NCI-H748 treated with DMSO at 0.1 percent for 48 hours (cell line): ENCODE measurements at regions not wholly inside any gene's neighbourhood (a gene's known extent, or its start where the extent isn't known, plus 50 kb on each side); places are given as distances from the start of the nearest gene placed in this dataset.
"Not testable (repeated sequence)": the region's sequence is repeated elsewhere in the genome, so short reads cannot be mapped to it uniquely, and the experiment has no call there.

ENCODE experiments used
- DNase-seq: peaks from one replicate; lab custom pipeline; 2025; lab: John Stamatoyannopoulos, UW

DNA sequence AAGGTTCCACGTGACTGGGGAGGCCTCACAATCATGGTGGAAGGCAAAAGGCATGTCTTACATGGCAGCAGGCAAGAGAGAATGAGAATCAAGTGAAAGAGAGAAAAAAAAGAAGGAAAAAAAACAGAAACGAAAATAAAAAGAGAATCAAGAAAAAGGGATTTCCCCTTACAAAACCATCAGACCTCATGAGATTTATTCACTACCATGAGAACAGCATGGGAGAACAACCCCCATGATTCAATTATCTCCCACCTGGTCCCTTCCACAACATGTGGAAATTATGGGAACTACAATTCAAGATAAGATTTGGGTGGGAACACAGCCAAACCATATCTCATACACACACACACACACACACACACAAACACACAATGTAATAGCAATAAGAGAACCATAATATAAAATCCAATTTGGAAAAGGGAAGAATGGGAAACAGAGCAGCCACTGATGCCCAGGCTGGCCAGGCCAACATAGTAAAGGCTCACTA is 90.6 kb upstream of the C1QTNF7 start:
- DNase-seq, result not testable (repeated sequence)

DNA sequence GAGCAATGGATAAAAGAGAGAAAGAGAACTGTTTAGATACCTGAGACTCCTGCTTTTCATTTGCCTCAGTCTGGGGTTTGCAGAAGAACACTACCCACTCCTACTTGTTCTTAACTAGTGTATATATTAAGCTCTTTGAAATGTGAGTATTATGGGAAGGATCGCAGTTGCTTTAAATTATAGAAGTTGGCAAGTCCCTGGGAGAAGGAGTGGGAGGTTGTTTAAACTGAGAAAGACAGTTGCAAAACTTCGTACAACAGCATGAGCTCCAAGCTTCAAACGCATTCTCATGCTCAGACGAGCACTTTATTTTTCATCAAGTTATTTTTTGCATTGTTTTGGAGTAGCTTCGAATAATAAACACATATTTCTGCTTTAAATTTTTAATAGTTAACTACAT is 88.1 kb upstream of the C1QTNF7 start:
- no peak for DNase-seq

DNA sequence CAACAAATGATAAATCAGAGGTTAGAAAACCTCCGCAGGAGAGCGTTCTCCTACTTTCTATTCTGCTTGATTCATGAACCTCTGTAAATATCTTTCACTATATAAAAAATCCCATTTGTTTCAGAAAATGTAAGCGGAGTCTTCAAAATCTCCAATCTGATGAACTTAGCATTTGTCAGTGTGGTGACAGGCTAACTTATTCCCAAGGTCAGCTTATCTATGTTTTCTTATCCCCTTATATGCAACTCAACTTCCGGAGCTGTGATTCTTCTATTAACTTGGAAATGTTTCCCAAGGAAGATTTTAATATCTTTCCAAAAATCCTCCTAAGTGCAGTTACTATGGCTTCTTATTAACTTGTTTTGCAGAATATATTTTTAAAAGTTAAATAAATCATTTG is 87.5 kb upstream of the C1QTNF7 start:
- DNase-seq, result no peak

DNA sequence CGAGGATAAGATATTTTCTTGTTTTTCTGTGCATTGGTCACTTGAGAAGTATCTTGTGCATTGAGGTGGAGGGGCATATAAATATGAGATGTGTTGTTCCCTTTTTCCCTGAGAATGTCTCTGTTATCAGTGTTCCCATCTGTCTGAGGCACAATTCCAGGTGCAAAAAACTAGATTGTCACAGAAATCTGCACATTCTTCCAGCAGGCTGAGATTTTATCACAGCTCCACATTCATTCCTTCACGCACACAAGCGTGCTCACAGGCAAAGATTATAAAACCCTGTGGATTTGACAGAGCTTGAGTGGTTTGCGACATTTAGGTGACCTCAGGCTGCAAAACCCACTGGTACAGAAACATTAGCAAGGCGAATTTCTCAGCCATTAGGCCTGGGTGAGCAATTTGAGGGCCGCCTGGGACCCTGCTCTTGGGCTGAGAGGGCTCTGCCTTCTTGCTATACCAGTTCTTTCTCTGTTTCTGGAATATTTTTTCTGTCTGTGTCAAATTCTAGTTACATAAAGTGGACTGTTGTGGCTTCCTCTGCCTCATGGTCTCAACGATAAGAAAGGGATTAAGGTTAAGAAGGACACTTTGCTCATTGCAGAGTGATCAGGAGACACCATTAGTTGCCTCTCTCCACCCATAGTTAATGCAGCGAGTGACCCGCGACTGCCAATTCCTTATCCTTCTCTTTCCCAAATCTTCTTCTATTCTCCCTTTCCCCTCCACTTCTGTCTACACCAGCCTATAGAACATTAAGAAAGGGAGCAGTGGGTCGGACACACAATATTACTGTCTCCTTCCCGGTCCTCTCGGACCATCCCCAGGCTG is 86.7 kb upstream of the C1QTNF7 start:
- no peak for DNase-seq

DNA sequence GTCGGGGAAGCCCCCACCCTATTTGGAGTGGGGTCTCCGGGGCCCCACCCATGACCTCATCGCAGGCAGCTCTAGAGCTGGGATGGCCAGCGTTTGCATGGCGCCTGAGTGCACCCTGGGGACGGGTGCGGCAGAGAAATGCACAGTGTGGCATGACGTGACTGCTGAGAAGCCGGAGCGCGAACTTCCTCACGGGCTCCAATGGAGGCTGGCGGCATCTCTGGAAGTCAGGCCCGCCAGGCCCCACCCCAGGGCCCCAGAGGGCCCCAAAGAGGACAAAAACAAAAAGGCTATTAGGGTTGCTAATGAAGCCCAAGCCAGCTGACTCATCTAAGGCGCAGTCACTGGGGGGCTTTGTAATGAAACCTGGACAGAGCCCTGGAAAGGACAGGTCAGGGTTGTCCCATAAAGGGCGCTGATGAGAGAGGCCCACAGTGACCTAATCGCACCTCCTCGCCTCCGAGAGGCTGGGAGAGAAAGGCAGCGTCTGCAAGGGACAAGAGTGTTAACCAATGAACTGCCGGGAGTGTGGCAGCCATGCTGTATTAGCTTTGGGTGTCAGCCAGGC is 86.0 kb upstream of the C1QTNF7 start:
- no peak for DNase-seq

DNA sequence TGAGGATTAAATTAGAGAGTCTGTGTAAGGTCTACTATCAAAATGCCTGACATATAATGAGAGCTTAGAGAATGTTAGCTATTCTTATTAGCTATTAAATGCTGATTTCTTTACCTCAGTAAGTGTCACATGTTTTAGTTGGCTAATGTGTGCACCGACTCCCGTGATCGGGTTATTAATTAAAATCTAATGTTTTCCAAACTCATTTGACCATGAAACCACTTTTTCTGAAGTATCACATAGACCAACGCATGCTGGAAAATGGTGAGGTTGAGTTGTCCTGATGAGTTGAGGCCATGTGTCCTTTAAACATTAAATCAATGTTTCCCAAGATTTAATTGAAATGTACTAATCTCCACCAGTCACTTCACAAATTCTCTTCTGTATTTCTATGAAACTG is 84.8 kb upstream of the C1QTNF7 start:
- DNase-seq, result no peak

DNA sequence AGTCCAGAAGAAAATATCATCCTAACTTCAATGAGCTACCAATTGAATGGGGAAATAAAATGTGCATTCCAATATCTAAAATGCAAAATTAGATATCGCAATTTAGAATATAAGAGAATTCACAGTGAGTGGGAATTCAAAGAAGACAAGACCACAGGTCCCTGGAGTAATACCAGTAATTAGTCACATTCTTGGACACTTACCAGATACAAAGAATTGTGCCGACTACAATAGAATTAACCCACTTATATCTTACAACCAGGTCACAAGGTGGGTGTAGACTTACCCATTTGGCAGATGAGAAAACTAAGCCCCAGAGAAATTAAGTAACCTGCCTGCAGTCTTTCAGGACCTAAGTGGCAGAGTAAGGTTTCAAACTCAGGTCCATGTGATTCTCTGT is 84.3 kb upstream of the C1QTNF7 start:
- no peak for DNase-seq

DNA sequence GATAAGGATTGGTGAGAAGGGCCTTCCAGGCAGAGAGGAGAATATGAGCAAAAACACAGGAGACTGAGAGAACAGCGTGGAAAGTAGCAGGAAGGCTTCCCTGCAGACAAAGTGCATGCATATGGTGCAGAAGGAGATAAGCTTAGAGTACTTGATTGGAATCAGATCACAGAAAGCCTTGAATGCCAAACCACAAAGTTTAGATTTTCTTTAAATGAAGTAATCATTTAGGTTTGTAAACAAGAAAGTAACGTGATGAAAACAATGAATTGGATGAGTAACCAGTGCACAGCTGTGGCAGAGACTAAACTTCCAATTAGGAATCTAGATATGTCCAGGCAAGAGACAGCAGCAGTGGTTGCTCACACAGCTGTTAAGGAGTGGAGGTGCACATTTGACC is 83.8 kb upstream of the C1QTNF7 start:
- DNase-seq, result no peak

DNA sequence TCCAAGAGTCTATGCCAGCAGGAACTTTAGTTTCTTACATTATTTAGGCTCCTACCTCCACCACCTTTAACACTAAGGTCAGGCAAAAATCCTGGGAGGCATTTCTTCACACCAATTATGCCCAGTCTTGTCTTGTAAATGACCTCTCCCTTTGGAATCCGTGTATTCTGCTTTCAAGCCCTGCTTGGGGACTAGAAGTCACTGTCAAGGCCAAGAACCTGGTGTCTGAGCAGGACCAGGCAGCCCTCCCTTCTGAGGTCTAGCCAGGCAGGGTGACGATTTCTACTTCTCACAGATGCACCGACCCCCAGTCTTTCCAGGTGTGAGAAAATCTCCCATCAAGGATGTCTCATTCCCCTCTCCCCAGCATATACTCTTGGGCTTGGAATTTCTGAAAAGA is 82.7 kb upstream of the C1QTNF7 start:
- no peak for DNase-seq

DNA sequence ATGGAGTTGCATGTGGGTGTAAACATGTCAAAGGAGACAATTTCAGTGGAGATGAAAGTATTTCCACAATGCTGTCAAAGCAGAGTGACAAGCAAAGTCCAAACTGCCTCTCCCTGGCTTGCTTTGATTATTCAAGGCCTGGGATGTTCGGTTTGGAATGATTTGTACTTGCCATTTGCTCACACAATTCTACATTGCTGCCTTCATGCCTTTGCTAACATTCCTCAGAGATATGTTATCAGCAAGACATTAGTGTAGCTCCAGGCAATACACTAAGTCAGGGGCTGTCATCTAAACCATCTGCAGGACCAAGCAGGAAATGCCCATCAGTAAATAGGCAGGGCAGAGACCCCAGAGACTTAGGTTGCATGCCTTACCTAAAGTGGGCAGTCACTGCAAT is 79.6 kb upstream of the C1QTNF7 start:
- no peak for DNase-seq

DNA sequence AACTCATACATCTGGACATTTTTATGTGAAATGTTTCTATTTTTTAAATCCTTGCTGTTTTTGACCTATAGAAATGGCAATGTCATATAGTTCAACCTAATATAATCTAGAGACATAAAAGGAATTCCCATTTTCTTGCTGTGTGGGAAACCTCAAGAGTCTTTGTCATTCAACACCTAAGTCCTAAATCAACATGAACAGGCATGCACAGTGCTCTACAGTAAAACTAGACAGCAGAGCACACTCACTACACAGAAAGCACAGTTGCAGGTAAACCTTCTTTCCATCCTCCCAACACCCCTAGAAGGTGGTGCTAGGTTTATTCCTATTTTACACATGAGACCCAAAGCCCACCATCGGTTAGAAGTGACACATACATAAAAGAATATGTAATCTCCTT is 79.1 kb upstream of the C1QTNF7 start:
- DNase-seq, result no peak

DNA sequence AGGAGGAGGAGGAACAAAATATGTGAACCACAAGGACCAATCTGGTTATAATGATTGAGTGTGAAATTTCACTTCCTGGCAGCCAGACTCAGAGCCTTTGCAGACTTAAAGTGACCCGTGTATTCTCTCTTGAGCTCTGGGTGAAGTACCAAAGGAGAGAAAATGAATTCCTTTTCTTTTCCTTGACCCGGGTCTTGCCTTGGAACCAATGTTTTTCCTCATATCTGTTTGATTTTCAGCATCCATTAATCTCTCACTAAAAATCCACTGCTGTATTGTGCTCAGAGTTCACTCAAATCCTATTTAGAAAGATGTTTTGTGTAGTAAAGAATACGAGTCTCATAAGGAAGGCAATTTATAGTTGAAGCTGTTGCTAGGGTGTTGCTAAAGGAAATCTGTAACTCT is 78.3 kb upstream of the C1QTNF7 start:
- DNase-seq, result no peak

DNA sequence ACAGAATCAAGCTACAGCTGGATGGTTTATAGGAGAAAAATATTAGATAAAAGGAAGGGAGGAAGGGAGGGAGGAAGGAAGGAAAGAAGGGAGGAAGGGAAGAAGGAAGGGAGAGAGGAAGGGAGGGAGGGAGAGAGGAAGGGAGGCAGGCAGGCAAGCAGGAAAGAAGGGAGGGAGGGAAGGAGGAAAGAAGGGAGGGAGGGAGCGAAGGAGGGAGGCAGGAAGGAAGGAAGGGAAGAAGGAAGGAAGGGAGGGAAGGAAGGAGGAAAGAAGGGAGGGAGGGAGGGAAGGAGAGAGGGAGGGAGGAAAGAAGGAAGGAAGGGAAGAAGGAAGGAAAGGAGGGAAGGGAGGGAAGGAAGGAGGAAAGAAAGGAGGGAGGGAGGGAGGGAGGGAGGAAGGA is 77.9 kb upstream of the C1QTNF7 start:
- no peak for DNase-seq

DNA sequence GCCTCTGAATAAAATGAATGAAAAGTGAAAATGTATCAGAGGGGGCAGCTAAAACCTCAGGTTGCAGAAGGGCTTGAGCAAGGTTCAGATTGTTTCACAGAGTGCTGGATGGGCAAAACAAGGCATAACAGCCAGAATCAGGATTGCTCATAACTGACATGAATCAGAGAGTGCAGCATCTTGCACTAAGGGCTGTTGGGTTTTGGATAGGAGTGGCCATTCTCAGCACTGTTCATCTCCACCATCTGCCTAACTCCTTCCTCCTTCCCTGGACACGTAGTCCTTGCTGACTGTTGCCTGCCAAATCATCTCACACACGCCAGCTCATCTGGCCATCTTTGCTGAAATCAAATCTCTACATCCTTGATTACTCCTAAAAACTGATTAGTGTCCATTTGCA is 75.3 kb upstream of the C1QTNF7 start:
- no peak for DNase-seq

DNA sequence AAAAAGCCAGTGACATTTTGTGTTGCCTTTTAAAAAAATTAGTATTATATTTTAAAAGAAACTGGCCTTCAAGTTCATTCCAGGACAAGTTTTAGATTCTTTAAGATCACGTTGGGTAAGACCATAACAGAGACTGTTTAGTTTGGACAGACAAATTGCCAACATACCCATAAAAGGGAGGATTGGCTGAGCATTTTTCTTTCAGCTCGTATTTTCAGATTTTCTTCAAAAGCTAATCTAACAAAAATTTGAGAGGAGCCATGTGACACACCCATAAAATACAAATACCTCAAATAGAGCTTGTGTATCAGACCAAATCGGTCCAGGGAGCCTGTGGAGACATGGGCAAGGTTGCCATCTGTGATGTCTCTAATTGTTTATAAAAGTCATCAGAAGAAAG is 74.6 kb upstream of the C1QTNF7 start:
- no peak for DNase-seq

DNA sequence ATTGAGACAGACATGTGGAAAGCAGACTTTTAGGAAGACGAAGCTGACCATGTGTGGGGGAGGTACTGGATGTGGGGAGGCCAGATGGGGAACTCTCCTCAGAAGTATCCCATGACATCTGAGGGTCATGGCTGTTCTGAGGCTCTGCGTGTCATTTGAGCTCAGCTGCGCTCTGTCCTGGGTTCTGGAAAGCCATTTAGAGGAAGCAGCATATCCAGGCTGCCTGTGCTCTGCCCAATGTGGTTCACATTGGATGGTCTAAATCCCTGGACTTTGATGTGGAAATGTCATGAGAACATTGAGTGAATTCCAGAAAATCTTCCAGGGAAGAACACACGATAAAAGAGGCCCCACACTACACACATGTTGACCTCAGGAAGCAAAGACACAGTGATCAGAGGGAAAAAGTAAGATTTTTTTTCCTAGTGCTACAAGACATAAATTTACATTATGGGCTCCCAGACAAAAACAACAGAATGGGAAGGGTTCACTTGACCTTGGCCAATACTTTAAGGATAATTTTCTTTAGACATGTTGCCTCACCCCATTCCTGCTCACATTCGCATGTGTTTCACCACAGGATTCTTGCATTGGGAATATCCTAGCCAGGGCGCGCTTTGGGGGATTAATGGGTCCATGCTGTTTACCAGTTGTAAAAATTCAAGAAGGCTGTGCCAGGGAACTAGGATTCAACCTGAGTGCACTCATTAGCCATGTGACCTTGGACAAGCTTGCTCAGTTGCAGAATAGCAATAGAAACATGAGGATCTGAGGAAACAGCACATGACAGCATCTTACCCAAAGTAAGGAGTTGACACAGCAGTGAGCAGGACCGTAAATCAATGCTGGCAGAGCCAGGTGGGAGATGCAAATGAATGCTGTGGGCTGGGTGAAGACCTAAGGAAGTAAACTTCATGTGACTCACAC is 73.2 kb upstream of the C1QTNF7 start:
- no peak for DNase-seq

DNA sequence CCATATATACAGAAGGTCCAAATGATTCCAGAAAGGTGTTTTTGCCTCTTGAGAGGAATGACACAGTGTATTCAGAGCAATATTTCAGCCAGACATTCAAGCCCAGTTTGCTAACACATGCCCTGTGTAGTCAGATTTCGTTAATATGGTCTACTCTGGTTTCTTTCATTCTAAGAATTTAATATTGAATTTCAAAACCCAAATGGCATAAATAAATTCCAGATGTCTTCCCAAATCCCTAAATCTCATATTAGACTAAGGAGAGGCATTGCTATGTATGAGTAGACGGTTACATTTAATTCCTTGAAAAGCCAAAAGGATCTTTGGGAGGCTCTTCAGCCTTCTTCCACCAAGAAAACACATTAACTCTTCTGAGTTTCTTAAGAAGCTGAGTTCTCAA is 66.3 kb upstream of the C1QTNF7 start:
- DNase-seq, result no peak

DNA sequence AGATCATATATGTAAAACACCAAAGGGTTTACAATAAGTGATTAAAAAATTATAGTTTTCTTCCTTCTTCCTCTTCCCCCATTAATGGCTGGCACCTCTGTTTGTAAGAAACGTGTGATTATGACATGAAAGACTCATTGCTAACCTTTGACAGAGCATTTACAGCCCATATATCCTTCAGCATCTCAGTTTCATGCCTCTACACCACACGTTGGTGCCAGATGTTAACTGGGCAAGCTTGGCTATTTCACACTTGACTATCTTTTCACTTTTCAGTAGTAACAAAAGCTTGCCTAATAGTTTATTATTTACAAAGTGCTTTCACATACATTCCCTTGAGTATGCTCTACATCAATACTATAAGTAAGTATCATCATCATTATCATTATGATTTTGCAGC is 65.3 kb upstream of the C1QTNF7 start:
- no peak for DNase-seq

DNA sequence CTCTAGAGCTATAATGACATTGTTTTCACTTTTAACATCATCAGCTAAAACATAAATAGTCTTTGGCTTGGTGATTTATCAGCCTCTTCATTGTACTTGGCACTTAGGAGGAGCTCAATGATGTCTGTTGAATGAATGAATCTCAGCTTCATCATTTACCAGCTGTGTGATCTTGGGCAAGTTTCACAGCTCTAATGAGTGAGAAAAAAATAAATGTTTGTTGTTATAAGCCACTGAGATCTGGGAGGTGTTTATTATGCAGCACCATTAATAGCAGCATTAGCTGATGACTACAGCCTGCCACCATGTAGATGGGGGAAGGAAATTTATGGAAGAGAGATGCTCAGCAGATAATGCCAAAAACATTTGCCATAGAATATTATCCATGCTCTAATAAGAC is 63.6 kb upstream of the C1QTNF7 start:
- no peak for DNase-seq

DNA sequence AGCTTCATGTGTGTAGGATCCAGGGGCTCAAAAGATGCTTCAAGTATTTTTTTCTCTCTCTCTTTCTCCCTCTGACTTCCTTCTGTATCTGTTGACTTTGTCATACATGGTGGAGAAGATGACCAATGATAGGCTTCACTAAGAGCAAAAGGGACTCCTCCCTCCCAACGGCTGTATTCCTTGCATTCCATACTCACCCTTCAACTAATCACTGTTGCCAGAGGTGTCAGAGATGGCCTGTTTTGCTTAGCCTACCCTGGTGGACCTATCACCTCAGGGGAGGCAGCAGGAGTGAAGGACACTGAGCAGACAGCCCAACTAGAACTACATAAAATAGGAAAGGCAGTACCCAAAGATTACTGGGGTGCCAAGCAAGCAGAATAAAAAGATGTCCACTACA is 62.2 kb upstream of the C1QTNF7 start:
- DNase-seq, result no peak

DNA sequence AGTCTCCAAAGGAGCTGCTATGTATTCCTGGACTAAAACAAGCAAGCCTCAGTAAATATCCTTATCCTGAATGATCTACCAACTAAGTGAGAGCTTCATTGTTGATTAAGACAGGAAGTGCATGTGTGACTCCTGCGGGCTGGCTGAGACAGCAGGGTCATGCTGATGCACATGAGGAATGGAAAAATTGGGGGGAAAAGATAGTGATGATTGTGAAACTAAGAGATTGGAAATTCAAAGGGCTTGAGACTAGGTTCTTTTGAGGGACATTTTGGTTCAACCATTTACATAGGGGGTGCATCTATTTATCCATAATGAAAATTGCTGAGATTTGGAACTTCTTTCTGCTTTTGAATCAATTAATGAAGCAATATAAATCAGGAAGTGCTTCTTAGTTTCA is 61.1 kb upstream of the C1QTNF7 start:
- no peak for DNase-seq

DNA sequence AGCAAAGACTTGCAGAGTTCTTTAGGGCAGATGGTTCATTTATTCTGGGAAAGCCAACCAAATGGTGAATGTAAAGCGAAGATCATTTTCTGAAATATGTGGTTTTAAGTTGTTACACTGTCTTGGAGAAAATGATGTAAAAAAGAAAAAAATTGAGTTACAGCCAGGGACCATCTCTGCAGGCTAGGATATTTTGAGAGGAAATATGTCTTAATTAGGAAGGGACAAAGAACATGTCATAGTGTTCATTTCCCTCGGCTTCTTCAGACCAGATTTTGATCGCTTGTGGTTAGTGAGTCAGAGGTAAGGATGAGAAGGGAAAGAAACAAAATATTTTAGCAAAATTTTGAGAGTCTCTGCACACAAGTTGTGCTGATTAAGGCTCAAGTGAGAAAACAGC is 59.0 kb upstream of the C1QTNF7 start:
- DNase-seq, result no peak

DNA sequence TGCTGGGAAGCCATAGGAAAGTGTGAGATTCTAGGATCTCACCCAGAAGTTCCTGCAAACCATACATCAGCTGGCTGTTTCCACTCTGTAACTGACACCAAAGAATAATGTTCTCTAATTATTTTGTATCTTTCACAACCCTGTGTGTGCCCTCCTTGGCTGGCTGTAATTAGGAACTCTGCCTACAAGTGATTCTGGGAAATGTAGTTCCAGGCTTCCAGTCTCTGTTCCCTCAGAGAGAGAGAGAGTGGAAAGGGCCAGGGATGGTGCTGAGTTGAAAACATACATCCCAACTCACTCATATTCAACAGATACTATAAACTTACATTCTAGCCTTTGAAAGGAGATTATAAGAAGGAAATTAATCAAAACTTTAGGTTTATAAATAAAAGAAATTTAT is 57.5 kb upstream of the C1QTNF7 start:
- DNase-seq, result no peak
